ENCODE measurements at regions not wholly inside any gene's neighbourhood (a gene's known extent, or its start where the extent isn't known, plus 50 kb on each side); places are given as distances from the start of the nearest gene placed in this dataset.

DNA sequence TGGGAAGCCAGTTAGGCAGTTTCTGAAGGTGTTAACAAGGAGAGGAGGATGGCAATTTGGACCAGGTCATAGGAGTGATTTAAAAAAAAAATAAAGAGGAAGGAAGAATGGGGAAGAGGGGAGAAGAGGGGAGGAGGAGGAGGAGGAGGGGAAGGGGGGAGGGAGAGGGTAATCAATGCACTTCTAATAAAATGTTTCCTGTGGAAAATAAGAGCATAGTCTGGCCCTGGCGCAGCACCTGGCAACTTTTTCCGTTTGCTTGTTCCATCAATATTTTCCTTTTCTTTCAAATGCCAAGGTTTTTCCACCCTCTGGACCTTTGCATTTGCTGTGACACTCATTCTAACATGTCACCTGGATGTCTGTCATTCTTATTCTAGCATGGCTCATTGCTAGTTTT lies 308.2 kb downstream of the PPP1R3A start:
- Histone ChIP-seq H3K36me3 (ENCODE audit: control insufficient read depth in 2 of 2, insufficient read depth in 2 of 2, low read length in 1 of 2) (no peaks in the 10 kb centered on the region), H3K27ac (ENCODE audit: control insufficient read depth, insufficient read depth) (no peak overlapping the region), H3K9ac (ENCODE audit: control insufficient read depth, insufficient read depth, low read length) (no peak overlapping the region), H3K4me3 (no peak overlapping the region), H4K20me1 (ENCODE audit: control insufficient read depth, insufficient read depth) (no peaks in the 10 kb centered on the region), H3K27me3 (replicated peaks in 1 of 2; ENCODE audit: control insufficient read depth in 2 of 2, insufficient read depth in 2 of 2, low read length in 1 of 2) (no peaks in the 10 kb centered on the region), H3K4me1 (ENCODE audit: control insufficient read depth, insufficient read depth, low read length) (no peaks in the 10 kb centered on the region), H3K79me2 (ENCODE audit: control insufficient read depth, insufficient read depth, low read length) (no peaks in the 10 kb centered on the region), H3K4me2 (ENCODE audit: control insufficient read depth, insufficient read depth) (no peak overlapping the region), H2AFZ (ENCODE audit: control insufficient read depth, low read depth, low read length) (no peak overlapping the region), H3K9me3 (replicated peaks; ENCODE audit: control insufficient read depth, insufficient read depth, low read length) (no peaks in the 10 kb centered on the region)
- FAIRE-seq, result no peak
- RAD21 ChIA-PET (ENCODE audit: unreplicated experiment), result no interaction called here
- BruUV-seq (replicated peaks), result no TSS peak
- CTCF ChIA-PET, result no interaction called here
- WGBS (ENCODE audit: insufficient coverage, insufficient replicate concordance, low lambda C conversion rate, missing lambda C conversion rate), result 25% methylated on average over 2 of the region's 2 CpGs
- DNase-seq (ENCODE audit: low read depth, low spot score), result no peak
- ATAC-seq, result no peak
- SMC1A ChIA-PET (ENCODE audit: uncharacterized antibody, unreplicated experiment), result no interaction called here
- POLR2A ChIA-PET, result no interaction called here
- intact Hi-C loops (cut with micrococcal nuclease; ENCODE audit: unreplicated experiment) (no loop called here), in situ Hi-C loops (cut with MboI) (no loop called here)
- no peak for TF ChIP-seq POLR2A (IDR thresholded peaks at IDR 0.05; ENCODE audit: low read depth, low read length)
- TF ChIP-seq ZNF217 (IDR thresholded peaks at IDR 0.05), result no peak
- TF ChIP-seq NR2F1 (conservative IDR thresholded peaks at IDR 0.05), result no peak
- TF ChIP-seq KLF5 (IDR thresholded peaks at IDR 0.05; ENCODE audit: partially characterized antibody), result no peak
- no peak for TF ChIP-seq BACH1 (IDR thresholded peaks at IDR 0.05; ENCODE audit: borderline replicate concordance)
- TF ChIP-seq, protein P1, sequence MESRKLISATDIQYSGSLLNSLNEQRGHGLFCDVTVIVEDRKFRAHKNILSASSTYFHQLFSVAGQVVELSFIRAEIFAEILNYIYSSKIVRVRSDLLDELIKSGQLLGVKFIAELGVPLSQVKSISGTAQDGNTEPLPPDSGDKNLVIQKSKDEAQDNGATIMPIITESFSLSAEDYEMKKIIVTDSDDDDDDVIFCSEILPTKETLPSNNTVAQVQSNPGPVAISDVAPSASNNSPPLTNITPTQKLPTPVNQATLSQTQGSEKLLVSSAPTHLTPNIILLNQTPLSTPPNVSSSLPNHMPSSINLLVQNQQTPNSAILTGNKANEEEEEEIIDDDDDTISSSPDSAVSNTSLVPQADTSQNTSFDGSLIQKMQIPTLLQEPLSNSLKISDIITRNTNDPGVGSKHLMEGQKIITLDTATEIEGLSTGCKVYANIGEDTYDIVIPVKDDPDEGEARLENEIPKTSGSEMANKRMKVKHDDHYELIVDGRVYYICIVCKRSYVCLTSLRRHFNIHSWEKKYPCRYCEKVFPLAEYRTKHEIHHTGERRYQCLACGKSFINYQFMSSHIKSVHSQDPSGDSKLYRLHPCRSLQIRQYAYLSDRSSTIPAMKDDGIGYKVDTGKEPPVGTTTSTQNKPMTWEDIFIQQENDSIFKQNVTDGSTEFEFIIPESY (IDR thresholded peaks at IDR 0.05), result no peak
- no peak for TF ChIP-seq ZBED1 (IDR thresholded peaks at IDR 0.05; ENCODE audit: borderline replicate concordance)

DNA sequence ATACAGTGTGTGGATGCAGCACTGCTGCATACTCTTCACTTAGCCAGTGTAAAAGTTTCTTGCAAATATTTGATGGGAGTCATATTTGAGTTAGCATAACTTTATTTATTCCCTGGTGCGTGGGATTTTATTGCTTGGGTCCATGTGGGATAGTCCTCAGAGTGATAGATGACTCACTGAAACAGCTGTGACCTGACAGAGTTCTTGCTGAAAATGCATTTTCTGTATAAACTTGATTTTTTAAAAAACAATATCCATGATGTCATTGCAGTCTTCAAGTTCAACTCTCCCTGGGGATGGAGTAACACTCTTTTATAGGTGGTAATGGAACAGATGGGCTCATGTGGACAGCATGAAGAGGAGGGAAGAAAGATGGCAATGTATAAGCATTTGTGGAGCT lies 310.0 kb downstream of the PPP1R3A start:
- H3K36me3 ChIP-seq (ENCODE audit: control insufficient read depth in 2 of 2, insufficient read depth in 2 of 2, low read length in 1 of 2), result no peaks in the 10 kb centered on the region
- ATAC-seq, result no peak
- no peaks in the 10 kb centered on the region for H3K79me2 ChIP-seq (ENCODE audit: control insufficient read depth, insufficient read depth, low read length)
- 0% methylated on average over 1 of the region's 1 CpG for WGBS (ENCODE audit: insufficient coverage, insufficient replicate concordance, low lambda C conversion rate, missing lambda C conversion rate)
- H3K4me2 ChIP-seq (ENCODE audit: control insufficient read depth, insufficient read depth), result no peak overlapping the region
- in situ Hi-C loops (cut with MboI) (no loop called here), intact Hi-C loops (cut with micrococcal nuclease; ENCODE audit: unreplicated experiment) (no loop called here)
- no peak overlapping the region for H3K9ac ChIP-seq (ENCODE audit: control insufficient read depth, insufficient read depth, low read length)
- no peaks in the 10 kb centered on the region for H4K20me1 ChIP-seq (ENCODE audit: control insufficient read depth, insufficient read depth)
- ChIA-PET RAD21 (ENCODE audit: unreplicated experiment) (no interaction called here), CTCF (no interaction called here), POLR2A (no interaction called here), SMC1A (ENCODE audit: uncharacterized antibody, unreplicated experiment) (interaction anchor here (0.6 to 1.1 kb wide), 3 partner anchors 8 to 1166 kb away, joined by 3 read pairs; no protein-coding TSS in a partner anchor)
- no peak overlapping the region for H3K27ac ChIP-seq (ENCODE audit: control insufficient read depth, insufficient read depth)
- H3K9me3 ChIP-seq (replicated peaks; ENCODE audit: control insufficient read depth, insufficient read depth, low read length), result no peaks in the 10 kb centered on the region
- no TSS peak for BruUV-seq (replicated peaks)
- no peaks in the 10 kb centered on the region for H3K27me3 ChIP-seq (replicated peaks in 1 of 2; ENCODE audit: control insufficient read depth in 2 of 2, insufficient read depth in 2 of 2, low read length in 1 of 2)
- DNase-seq (ENCODE audit: low read depth, low spot score), result no peak
- H3K4me1 ChIP-seq (ENCODE audit: control insufficient read depth, insufficient read depth, low read length), result no peaks in the 10 kb centered on the region
- no peak for FAIRE-seq
- H2AFZ ChIP-seq (ENCODE audit: control insufficient read depth, low read depth, low read length), result no peak overlapping the region
- no peak overlapping the region for H3K4me3 ChIP-seq
- TF ChIP-seq HDAC6 (IDR thresholded peaks at IDR 0.05; ENCODE audit: unreplicated experiment) (no peak), BACH1 (IDR thresholded peaks at IDR 0.05; ENCODE audit: borderline replicate concordance) (no peak), ZBED1 (IDR thresholded peaks at IDR 0.05; ENCODE audit: borderline replicate concordance) (no peak)
- TF ChIP-seq, protein P2, sequence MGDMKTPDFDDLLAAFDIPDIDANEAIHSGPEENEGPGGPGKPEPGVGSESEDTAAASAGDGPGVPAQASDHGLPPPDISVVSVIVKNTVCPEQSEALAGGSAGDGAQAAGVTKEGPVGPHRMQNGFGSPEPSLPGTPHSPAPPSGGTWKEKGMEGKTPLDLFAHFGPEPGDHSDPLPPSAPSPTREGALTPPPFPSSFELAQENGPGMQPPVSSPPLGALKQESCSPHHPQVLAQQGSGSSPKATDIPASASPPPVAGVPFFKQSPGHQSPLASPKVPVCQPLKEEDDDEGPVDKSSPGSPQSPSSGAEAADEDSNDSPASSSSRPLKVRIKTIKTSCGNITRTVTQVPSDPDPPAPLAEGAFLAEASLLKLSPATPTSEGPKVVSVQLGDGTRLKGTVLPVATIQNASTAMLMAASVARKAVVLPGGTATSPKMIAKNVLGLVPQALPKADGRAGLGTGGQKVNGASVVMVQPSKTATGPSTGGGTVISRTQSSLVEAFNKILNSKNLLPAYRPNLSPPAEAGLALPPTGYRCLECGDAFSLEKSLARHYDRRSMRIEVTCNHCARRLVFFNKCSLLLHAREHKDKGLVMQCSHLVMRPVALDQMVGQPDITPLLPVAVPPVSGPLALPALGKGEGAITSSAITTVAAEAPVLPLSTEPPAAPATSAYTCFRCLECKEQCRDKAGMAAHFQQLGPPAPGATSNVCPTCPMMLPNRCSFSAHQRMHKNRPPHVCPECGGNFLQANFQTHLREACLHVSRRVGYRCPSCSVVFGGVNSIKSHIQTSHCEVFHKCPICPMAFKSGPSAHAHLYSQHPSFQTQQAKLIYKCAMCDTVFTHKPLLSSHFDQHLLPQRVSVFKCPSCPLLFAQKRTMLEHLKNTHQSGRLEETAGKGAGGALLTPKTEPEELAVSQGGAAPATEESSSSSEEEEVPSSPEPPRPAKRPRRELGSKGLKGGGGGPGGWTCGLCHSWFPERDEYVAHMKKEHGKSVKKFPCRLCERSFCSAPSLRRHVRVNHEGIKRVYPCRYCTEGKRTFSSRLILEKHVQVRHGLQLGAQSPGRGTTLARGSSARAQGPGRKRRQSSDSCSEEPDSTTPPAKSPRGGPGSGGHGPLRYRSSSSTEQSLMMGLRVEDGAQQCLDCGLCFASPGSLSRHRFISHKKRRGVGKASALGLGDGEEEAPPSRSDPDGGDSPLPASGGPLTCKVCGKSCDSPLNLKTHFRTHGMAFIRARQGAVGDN (IDR thresholded peaks at IDR 0.05), result no peak
